ENCODE measurements at regions not wholly inside any gene's neighbourhood (a gene's known extent, or its start where the extent isn't known, plus 50 kb on each side); places are given as distances from the start of the nearest gene placed in this dataset.

DNA sequence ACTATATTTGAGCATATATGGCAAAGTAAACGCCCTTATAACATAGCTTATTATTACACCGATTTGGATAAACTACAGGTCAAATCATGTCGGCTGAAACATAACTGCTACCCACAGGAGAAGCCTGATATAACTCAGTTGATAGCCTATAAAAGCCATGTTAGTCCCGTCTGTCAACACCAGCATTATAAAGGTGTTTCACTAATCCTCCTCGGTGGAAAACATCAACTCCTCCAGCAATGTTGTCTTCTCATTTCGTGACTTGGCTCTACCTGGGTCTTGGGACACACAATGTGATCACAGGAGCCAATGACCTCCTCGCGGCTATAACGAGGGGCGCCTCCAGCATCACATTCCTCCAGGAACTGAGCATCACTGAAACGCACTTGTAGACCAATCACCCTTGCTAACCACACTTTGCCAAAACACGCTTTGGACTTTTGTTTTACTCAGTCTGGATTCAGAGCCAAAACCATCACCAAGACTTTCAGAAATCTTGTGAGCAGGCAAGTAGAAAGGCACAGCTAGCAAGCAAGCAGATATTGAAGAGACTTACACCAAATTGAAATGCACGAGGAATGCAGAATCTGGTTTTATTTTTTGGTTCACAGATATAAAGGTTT, 269.7 kb upstream of the NFE2L3 start:
- ATAC-seq (replicated peaks in 1 of 4) = no peak

GRCh38 chr7:25884265-25884828, 267.7 kb upstream of the NFE2L3 start:
- Histone ChIP-seq H3K9me3 (no peaks in the 10 kb centered on the region), H3K4me1 (ENCODE audit: control insufficient read depth in 1 of 2, extremely low read depth in 1 of 2, insufficient read depth in 2 of 2, low read length in 2 of 2) (no peaks in the 10 kb centered on the region), H3K4me3 (ENCODE audit: control insufficient read depth in 1 of 2, extremely low read depth in 1 of 2, low read length in 1 of 2) (no peak overlapping the region), H3K27me3 (replicated peaks in 1 of 2; ENCODE audit: control insufficient read depth in 2 of 2, extremely low read depth in 1 of 2, insufficient read depth in 2 of 2, low read length in 1 of 2) (peaks cover 9 to 15% of the 10 kb centered on the region in 2 experiments), H3K36me3 (ENCODE audit: control insufficient read depth in 2 of 2, extremely low read depth in 1 of 2, insufficient read depth in 1 of 2, low read length in 1 of 2) (no peaks in the 10 kb centered on the region), H3K27ac (ENCODE audit: low read length) (no peak overlapping the region)
- ChIA-PET POLR2A (no interaction called here), CTCF (no interaction called here)
- Mint-ChIP-seq H3K27ac (no peak overlapping the region), H3K36me3 (no peaks in the 10 kb centered on the region), H3K9me3 (no peaks in the 10 kb centered on the region), H3K4me1 (no peaks in the 10 kb centered on the region), H3K27me3 (peaks cover 35 to 38% of the 10 kb centered on the region in 2 donors), H3K4me3 (no peak overlapping the region)
- ATAC-seq (replicated peaks in 1 of 4) (no peak), DNase-seq (no peak)
- 94% methylated on average over 7 of the region's 13 CpGs for WGBS (ENCODE audit: insufficient coverage)

More for the DNA sequence above, 269.7 kb upstream of the NFE2L3 start:
- no peak for DNase-seq
- Histone ChIP-seq H3K4me3 (ENCODE audit: control insufficient read depth in 1 of 2, extremely low read depth in 1 of 2, low read length in 1 of 2) (no peak overlapping the region), H3K27me3 (replicated peaks in 1 of 2; ENCODE audit: control insufficient read depth in 2 of 2, extremely low read depth in 1 of 2, insufficient read depth in 2 of 2, low read length in 1 of 2) (peaks cover 9 to 20% of the 10 kb centered on the region in 2 experiments), H3K9me3 (no peaks in the 10 kb centered on the region), H3K36me3 (ENCODE audit: control insufficient read depth in 2 of 2, extremely low read depth in 1 of 2, insufficient read depth in 1 of 2, low read length in 1 of 2) (no peaks in the 10 kb centered on the region), H3K27ac (ENCODE audit: low read length) (no peak overlapping the region), H3K4me1 (ENCODE audit: control insufficient read depth in 1 of 2, extremely low read depth in 1 of 2, insufficient read depth in 2 of 2, low read length in 2 of 2) (no peaks in the 10 kb centered on the region)
- H3K27ac Mint-ChIP-seq = no peak overlapping the region
- H3K36me3 Mint-ChIP-seq = no peaks in the 10 kb centered on the region
- POLR2A ChIA-PET = no interaction called here
- peaks cover 34 to 43% of the 10 kb centered on the region in 2 donors for H3K27me3 Mint-ChIP-seq
- WGBS (ENCODE audit: insufficient coverage) = 86% methylated on average over 11 of the region's 13 CpGs
- H3K4me3 Mint-ChIP-seq = no peak overlapping the region
- H3K4me1 Mint-ChIP-seq = no peaks in the 10 kb centered on the region
- CTCF ChIA-PET = interaction anchor here (1.0 to 1.7 kb wide), 5 partner anchors 8 to 798 kb away, joined by 3 to 4 read pairs (median 4); no protein-coding TSS in a partner anchor
- no peaks in the 10 kb centered on the region for H3K9me3 Mint-ChIP-seq

DNA sequence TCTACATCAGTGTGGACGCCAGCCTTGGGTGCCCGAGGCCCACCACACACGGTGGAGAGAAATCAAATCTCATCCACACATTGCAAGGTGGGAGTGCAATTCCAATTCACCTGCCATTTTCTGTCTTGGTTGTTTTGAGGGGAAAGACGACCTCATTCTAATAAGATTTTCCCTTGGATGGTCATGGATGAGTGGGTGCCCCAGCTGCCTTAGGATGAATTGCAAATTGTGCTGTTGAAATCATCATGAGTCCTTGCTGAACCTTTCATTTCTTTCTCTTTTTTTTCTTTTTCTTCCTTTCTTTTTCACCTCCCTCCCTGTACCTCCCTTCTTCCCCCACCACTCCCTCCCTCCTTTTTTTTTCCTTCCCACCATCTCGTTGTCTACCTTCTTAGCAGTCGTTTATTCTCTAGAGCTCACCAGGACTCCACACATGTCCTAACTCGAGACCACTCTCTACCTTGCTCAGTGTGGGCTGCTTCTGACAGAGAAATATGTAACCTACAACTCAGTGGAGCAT, 266.9 kb upstream of the NFE2L3 start:
- no peaks in the 10 kb centered on the region for H3K36me3 Mint-ChIP-seq
- POLR2A ChIA-PET = no interaction called here

DNA sequence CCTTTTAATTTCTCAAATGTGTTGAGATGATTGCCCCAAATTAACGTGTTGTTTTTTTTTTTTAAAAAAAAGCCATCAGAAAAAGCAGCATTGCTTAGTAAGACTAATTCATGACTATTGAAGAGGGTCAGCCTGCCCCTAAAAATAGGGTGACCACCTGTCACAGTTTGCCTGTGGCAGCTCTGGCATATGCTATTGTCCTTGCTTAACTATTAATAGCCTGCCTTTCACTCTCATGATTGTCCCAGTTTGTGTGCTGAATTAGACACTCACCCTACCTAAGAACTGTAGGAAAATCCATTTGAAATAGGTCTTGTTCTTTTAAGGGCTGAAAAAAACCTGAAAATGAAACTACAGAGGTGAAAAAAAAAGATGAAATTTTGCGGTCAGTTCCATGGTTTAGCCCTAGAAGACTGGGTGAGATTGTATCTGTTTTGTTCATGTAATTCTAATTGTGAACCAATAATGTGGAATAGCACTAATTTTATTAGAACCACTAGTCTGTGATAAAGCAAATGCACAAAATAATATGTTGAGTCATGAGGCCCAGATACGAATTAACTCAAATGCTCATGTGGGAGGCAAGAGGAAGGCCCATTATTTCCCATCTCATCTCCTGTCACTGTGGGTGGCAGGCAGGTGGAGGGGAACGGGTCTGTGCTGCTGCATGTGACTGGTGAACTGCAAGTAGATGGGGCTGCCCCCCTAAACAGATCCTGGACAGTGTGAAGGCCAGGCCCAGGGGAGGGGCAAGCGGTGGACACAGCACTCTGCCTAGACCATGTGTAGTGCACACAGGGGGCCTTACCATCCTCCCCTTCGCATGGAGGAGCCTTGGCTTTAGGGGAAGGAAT, 265.4 kb upstream of the NFE2L3 start:
- no peaks in the 10 kb centered on the region for H3K36me3 ChIP-seq (ENCODE audit: control insufficient read depth in 2 of 2, extremely low read depth in 1 of 2, insufficient read depth in 1 of 2, low read length in 1 of 2)
- ATAC-seq (replicated peaks in 1 of 4) (no peak), DNase-seq (no peak)
- Mint-ChIP-seq H3K4me3 (no peak overlapping the region), H3K9me3 (no peaks in the 10 kb centered on the region), H3K27ac (no peak overlapping the region), H3K4me1 (no peaks in the 10 kb centered on the region), H3K36me3 (no peaks in the 10 kb centered on the region), H3K27me3 (peaks cover 31 to 36% of the 10 kb centered on the region in 2 donors)
- 60% methylated on average over 1 of the region's 6 CpGs for WGBS (ENCODE audit: insufficient coverage)
- ChIA-PET POLR2A (no interaction called here), CTCF (no interaction called here)
- no peak overlapping the region for H3K27ac ChIP-seq (ENCODE audit: low read length)
- no peaks in the 10 kb centered on the region for H3K9me3 ChIP-seq
- no peaks in the 10 kb centered on the region for H3K4me1 ChIP-seq (ENCODE audit: control insufficient read depth in 1 of 2, extremely low read depth in 1 of 2, insufficient read depth in 2 of 2, low read length in 2 of 2)
- H3K27me3 ChIP-seq (replicated peaks in 1 of 2; ENCODE audit: control insufficient read depth in 2 of 2, extremely low read depth in 1 of 2, insufficient read depth in 2 of 2, low read length in 1 of 2) = peaks cover 8 to 20% of the 10 kb centered on the region in 2 experiments
- no peak overlapping the region for H3K4me3 ChIP-seq (ENCODE audit: control insufficient read depth in 1 of 2, extremely low read depth in 1 of 2, low read length in 1 of 2)

More for the DNA sequence above, 266.9 kb upstream of the NFE2L3 start:
- H3K27me3 ChIP-seq (replicated peaks in 1 of 2; ENCODE audit: control insufficient read depth in 2 of 2, extremely low read depth in 1 of 2, insufficient read depth in 2 of 2, low read length in 1 of 2) = peaks cover 9 to 20% of the 10 kb centered on the region in 2 experiments
- H3K4me1 ChIP-seq (ENCODE audit: control insufficient read depth in 1 of 2, extremely low read depth in 1 of 2, insufficient read depth in 2 of 2, low read length in 2 of 2) = no peaks in the 10 kb centered on the region
- Mint-ChIP-seq H3K27ac (no peak overlapping the region), H3K9me3 (no peaks in the 10 kb centered on the region), H3K4me3 (no peak overlapping the region), H3K27me3 (peaks cover 36 to 42% of the 10 kb centered on the region in 2 donors), H3K4me1 (no peaks in the 10 kb centered on the region)
- no peak for ATAC-seq (replicated peaks in 1 of 4)
- H3K9me3 ChIP-seq = no peaks in the 10 kb centered on the region
- no peak overlapping the region for H3K4me3 ChIP-seq (ENCODE audit: control insufficient read depth in 1 of 2, extremely low read depth in 1 of 2, low read length in 1 of 2)
- no peaks in the 10 kb centered on the region for H3K36me3 ChIP-seq (ENCODE audit: control insufficient read depth in 2 of 2, extremely low read depth in 1 of 2, insufficient read depth in 1 of 2, low read length in 1 of 2)
- WGBS (ENCODE audit: insufficient coverage) = 77% methylated on average over 3 of the region's 7 CpGs
- H3K27ac ChIP-seq (ENCODE audit: low read length) = no peak overlapping the region
- CTCF ChIA-PET = no interaction called here
- no peak for DNase-seq

- no peak overlapping the region for H3K4me3 Mint-ChIP-seq
- no peak overlapping the region for H3K27ac Mint-ChIP-seq
- no peaks in the 10 kb centered on the region for H3K36me3 ChIP-seq (ENCODE audit: control insufficient read depth in 2 of 2, extremely low read depth in 1 of 2, insufficient read depth in 1 of 2, low read length in 1 of 2)
- H3K4me1 Mint-ChIP-seq = no peaks in the 10 kb centered on the region
- H3K4me1 ChIP-seq (ENCODE audit: control insufficient read depth in 1 of 2, extremely low read depth in 1 of 2, insufficient read depth in 2 of 2, low read length in 2 of 2) = no peaks in the 10 kb centered on the region
- H3K27me3 ChIP-seq (replicated peaks in 1 of 2; ENCODE audit: control insufficient read depth in 2 of 2, extremely low read depth in 1 of 2, insufficient read depth in 2 of 2, low read length in 1 of 2) = peaks cover 2 to 24% of the 10 kb centered on the region in 2 experiments
- WGBS (ENCODE audit: insufficient coverage) = 54% methylated on average over 2 of the region's 3 CpGs
- CTCF ChIA-PET = no interaction called here
- DNase-seq (no peak), ATAC-seq (replicated peaks in 1 of 4) (no peak)
- POLR2A ChIA-PET = no interaction called here
- no peaks in the 10 kb centered on the region for H3K36me3 Mint-ChIP-seq
- no peak overlapping the region for H3K27ac ChIP-seq (ENCODE audit: low read length)
- no peaks in the 10 kb centered on the region for H3K9me3 Mint-ChIP-seq
- H3K9me3 ChIP-seq = no peaks in the 10 kb centered on the region
- peaks cover 28 to 32% of the 10 kb centered on the region in 2 donors for H3K27me3 Mint-ChIP-seq
- no peak overlapping the region for H3K4me3 ChIP-seq (ENCODE audit: control insufficient read depth in 1 of 2, extremely low read depth in 1 of 2, low read length in 1 of 2)
These were observed 264.7 kb upstream of the NFE2L3 start for GRCh38 chr7:25887266-25887665.

GRCh38 chr7:25887795-25888559, 264.0 kb upstream of the NFE2L3 start:
- H3K4me1 Mint-ChIP-seq = peaks cover 3% of the 10 kb centered on the region in 3 donors
- H3K36me3 Mint-ChIP-seq = no peaks in the 10 kb centered on the region
- H3K27ac Mint-ChIP-seq = no peak overlapping the region
- no peaks in the 10 kb centered on the region for H3K9me3 ChIP-seq
- DNase-seq = no peak
- POLR2A ChIA-PET = no interaction called here
- H3K36me3 ChIP-seq (ENCODE audit: control insufficient read depth in 2 of 2, extremely low read depth in 1 of 2, insufficient read depth in 1 of 2, low read length in 1 of 2) = no peaks in the 10 kb centered on the region
- 80% methylated on average over 1 of the region's 2 CpGs for WGBS (ENCODE audit: insufficient coverage)
- peaks cover 2 to 23% of the 10 kb centered on the region in 2 experiments for H3K27me3 ChIP-seq (replicated peaks in 1 of 2; ENCODE audit: control insufficient read depth in 2 of 2, extremely low read depth in 1 of 2, insufficient read depth in 2 of 2, low read length in 1 of 2)
- H3K4me1 ChIP-seq (ENCODE audit: control insufficient read depth in 1 of 2, extremely low read depth in 1 of 2, insufficient read depth in 2 of 2, low read length in 2 of 2) = peaks cover 0 to 3% of the 10 kb centered on the region in 2 experiments
- no peak for ATAC-seq (replicated peaks in 1 of 4)
- no peak overlapping the region for H3K27ac ChIP-seq (ENCODE audit: low read length)
- H3K9me3 Mint-ChIP-seq = no peaks in the 10 kb centered on the region
- H3K4me3 ChIP-seq (ENCODE audit: control insufficient read depth in 1 of 2, extremely low read depth in 1 of 2, low read length in 1 of 2) = no peak overlapping the region
- H3K27me3 Mint-ChIP-seq = peaks cover 26 to 30% of the 10 kb centered on the region in 2 donors
- CTCF ChIA-PET = no interaction called here
- no peak overlapping the region for H3K4me3 Mint-ChIP-seq
